Amniotic epithelial cell (primary cell): ENCODE measurements at regions not wholly inside any gene's neighbourhood (a gene's known extent, or its start where the extent isn't known, plus 50 kb on each side); places are given as distances from the start of the nearest gene placed in this dataset.
"Not testable (repeated sequence)": the region's sequence is repeated elsewhere in the genome, so short reads cannot be mapped to it uniquely, and the experiment has no call there.

Source experiments
- DNase-seq: peaks from one replicate; pipeline ENCODE4 v3.0.0-alpha.2; 2010; ENCODE audit warnings: low read depth

DNA sequence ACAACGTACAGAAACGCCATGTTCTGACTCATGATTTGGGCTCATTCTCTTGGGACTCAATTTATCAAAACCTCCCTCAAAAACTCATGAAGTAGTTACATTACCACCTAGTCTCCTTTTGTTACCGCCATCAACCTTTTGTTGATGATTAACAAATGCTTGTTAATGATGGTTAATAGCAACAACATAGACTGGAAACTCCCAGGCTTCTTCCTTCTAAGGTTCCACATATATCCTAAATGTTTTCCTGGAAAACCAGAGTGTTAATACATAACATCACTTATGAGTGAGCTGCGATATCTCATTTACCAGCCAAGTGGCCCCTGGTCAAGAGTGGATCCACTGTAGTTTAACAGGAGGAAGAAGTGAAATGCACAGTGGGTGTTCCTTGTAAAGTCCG is 176.3 kb downstream of the ERMARD start:
- no peak for DNase-seq

DNA sequence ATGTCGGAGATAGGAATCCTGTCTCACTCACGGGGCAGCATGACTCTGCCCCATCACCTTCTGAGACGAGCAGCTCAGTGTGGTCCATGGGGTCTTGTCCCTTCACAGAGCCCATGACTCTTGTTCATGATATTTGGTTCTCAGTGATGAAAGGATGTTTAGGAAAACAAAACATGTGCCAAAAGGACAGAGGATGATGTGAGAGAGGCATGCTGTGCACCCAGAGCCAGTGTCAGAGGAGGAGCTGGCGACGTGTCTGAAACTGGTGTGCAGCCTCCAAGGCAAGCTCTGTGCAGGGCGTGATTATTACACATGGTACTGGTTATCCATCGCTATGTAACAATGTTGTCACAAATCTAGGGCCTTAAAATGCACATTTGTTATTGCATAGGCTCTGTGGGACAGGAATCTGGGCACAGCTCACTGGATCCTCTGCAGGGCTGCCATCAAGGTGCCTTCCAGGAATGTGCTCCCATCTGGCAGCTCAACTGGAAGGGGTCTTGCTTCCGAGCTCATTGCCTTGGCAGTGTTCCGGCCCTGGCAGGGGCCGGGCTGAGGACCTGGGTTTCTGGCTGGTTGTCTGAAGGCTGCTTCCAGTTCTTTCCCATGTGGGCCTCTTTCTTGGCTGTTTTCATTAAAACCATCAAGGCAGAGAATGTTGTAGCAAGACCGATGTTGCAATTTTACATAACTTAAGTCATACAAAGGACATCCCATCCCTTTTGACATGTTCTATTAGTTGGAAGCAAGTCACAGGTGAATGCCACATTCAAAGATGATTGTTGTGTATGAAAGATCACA is 175.4 kb downstream of the ERMARD start:
- DNase-seq = no peak

DNA sequence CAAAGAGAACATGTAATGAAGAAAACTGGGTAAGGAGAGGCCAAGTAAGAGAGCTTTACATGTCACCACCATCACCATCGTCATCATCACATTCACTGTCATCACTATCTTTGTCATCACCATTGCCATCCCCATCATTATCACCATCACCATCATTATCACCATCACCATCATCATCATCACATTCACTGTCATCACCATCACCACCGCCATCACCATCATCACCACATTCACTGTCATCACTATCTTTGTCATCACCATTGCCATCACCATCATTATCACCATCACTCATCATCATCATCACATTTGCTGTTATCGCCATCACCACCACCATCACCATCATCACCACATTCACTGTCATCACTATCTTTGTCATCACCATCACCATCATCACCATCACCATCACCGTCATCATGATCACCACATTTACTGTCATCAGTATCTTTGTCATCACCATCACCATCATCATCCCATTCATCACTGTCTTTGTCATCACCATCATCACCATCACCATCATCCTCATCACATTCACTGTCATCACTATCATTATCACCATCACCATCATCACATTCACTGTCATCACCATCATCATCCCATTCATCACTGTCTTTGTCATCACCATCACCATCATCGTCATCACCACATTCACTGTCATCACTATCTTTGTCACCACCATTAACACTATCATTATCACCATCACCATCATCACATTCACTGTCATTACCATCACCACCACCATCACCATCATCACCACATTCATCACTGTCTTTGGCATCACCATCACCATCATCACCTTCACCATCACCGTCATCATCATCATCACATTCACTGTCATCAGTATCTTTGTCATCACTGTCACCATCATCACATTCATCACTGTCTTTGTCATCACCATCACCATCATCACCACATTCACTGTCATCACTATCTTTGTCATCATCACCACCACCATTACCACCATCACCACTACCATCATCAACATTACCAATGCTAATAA is 172.3 kb downstream of the ERMARD start:
- no peak for DNase-seq

DNA sequence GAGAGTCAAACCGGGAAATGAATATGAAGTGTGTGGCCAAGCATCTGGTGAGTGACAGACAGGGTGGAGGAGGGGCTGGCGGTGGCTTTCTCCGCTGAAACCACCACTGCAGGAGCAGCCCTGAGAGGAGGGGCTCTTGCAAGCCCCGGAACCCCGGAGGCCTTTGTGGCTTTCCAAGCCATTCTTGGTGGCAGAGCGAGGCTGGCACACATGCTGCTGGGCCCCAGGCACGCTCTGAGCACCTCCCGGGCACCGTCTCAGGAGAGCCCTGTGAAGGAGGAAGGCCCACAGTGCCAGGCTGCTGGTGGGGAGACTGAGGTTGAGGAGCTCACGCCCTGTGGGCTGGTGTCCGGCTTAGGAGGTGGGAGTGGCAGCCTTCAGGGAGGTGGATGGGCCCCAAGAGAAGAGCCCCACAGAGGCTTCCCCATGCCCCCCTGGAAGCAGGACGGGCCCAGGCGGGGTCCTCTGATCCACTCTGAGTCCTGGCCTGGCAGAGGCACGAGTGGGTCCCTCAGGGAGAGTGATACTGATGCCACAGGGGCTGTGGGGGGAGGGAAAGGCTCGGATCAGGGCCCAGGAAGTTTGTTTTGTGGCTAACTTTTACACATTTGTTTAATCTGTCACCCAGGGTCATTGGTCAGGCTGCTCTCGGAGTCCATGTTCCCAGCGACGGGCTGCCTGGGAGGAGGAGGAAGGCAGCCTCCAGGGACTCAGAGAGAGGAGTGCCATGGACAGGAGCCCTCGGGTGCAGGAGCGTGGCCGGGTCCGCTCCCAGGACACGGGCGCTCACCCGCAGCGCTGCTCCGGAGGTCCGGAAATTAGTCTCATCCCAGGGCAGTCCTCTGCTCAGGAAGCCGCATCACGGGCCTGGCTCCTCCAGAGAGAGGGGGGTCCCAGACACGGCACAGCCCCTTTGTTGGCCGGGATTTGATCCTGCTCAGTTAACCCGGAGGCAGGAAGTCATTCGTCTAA is 170.7 kb downstream of the ERMARD start:
- DNase-seq = no peak

DNA sequence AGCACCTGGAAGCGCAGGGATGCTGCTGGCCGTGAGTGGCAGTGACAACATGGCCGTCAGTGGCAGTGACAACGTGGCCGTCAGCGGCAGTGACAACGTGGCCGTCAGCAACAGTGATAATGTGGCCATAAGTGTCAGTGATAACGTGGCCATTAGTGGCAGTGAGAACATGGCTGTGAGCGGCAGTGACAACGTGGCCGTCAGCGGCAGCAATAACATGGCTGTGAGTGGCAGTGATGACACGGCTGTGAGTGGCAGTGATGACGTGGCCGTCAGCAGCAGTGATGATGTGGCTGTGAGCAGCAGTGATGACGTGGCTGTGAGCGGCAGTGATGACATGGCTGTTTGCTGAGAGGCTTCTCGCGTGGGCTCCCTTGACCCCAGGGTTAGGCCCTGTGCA is 169.8 kb downstream of the ERMARD start:
- no peak for DNase-seq

DNA sequence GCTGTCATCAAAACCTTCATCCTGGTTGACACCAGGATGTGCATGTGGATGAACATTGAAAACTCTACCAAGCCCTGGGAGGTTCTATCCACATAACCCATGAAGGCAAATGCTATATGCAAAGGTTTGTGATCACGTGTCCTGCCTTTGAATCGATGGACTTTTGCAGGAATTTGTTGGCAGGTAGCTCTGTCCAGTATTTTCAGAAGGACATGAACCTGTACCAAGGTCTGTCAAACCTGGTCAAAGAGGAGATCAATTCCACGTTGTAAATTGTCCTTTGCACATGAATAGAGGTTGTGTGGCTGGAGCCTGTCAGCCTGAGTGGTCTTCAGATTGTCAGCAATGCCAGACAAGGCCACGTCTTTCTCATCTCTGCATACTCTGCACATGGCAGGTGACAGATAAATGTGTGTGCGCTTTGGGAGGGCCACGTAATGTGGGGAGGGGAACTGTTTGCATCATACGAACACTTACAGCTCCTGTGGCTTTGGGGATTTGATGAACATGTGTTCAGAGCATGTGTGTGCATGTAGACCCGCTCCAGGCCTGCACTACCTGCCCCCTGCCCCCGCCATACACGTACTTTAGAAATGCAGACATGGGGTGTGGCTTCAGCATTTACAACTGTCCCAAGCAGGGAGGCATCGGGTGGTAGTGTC is 169.1 kb downstream of the ERMARD start:
- DNase-seq = no peak

DNA sequence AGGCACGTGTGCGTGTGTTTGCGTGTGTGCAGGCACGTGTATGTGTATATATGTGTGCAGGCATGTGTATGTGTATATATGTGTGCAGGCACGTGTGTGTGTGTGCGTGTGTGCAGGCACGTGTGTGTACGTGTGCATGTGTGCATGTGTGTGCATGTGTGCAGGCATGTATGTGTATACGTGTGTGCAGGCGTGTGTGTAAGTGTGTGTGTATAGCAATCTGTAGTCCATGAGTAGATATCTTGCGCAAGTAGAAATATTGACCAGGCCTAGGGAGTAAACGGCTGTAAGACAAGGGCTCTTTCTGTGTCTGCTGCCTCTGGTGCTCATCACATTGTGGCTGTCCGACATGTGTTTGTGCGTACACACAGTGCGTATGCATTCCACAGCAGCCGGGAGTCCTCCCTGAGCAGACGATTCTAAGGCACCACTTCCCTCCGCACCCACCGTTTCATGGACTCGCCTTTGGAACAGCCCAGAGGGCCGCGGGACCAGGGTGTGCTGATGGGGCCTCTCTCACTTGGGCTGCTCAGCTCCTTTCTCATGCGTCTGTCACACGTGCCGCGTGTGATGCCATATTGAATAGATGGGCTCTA is 167.6 kb downstream of the ERMARD start:
- DNase-seq = no peak

DNA sequence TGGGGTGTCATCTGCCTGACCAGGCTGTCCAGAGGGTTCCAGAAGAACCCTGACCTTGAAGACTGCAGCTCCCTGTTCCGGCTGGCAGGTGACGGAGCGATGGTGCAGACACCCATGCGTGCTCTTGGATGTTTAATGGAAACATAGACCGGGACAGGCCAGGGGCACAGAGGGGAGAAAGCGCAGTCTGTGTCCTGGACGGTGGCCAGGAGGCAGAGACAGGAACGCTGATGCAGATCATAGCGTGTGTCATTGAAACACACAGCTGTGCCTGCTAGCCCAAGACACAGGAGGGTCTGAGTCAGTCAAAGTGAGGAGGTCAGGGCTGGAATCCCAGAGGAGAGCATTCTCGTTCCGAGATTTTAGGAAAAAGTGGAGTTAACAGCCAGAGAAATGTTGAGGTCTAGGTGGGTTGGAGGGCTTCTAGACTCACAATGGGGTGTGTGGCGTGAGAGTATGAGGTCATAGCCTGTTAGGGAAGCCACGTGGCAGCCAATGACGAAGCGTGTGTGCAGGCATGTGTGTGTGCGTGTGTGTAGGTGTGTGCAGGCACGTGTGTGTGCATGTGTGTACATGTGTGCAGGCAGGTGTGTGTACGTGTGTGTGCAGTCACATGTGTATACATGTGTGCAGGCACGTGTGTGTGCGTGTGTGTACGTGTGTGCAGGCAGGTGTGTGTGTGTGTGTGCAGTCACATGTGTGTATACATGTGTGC is 167.0 kb downstream of the ERMARD start:
- no peak for DNase-seq

DNA sequence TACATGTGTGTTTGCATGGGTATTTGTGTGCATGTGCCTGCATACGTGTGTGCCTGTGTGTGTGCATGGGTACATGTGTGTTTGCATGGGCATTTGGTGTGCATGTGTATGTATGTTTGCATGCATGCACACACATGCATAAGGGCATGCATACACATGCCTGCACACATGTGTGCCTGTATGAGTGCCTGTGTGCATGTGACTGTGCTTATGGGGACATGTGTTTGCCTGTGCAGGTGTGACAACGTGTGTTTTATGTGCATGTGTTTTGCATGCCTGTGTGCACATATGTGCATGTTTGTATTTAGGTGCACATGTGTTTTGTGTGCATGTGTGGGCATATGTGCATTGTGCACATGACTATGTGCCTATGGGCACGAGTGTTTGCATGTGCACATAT is 165.7 kb downstream of the ERMARD start:
- DNase-seq = no peak

DNA sequence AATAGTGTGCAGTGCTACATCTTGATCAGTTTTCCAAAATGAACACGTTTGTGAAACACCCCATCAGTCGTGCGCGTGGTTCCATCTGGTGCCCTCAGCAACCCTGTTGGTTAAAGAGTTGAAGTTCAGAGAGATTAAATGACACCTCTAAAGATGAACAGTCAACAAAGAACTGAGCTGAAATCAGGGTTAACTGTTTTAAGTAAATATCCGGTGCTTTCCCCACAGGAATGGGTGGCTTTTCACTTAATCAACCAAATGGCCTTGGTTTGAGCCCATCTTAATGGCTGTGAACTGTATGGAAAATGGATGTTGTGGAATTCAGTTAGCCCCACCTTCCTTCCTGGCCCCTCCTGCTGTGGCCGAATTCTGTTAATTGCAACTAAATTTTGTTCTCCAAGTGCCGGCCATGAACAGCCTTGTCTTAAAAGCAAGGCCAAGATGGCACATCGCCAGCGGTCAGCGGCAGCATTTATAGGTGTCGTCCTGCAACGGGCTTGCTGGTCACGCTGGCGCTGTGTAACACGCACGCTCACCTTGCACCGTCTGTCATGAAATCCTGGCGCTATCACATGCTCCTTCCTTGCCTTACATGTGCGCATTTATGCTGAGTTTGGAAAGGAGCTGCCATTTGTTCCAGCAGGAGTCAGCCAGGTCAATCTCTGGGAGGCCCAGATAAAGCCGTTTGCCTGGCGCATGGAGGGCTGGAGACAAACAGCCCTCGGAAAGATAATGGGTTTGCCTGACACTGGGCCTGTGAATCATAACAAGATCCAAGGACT is 164.5 kb downstream of the ERMARD start:
- DNase-seq = no peak

DNA sequence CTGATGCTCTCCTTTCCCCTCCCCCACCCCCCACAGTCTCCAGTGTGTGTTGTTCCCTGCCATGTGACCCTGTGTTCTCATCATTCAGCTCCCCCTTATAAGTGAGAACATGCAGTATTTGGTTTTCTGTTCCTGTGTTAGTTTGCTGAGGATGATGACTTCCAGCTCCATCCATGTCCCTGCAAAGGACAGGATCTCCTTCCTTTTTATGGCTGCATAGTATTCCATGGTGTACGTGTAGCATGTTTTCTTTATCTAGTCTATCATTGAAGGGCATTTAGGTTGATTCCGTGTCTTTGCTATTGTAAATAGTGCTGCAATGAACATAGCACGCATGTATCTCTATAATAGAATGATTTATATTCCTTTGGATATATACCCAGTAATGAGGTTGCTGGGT is 162.3 kb downstream of the ERMARD start:
- DNase-seq = not testable (repeated sequence)

DNA sequence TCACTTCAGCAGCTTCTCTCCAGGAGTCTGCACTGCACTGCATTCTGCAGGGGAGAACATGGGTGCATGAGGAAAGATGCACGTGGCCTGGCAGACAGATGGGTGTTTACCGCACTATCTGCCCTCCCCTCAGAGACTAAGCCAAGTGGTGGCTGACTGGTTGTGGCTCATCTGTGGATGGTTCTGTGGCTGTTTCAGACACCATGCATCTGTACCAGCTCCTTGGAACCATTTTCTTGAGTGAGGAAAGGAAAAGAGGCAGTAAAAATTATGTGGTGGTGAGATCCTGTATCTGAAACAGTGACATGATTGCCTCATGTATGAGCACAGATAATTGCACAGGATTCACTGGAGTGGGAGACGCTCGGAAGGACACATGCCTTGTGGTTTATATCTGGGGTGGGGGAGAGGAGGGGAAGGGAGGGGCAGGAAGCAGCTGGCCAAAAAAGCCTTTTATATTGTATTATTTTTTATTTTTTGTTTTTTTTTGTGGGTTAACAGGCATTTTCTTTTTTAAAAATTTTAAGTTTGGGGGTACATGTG is 161.7 kb downstream of the ERMARD start:
- DNase-seq = no peak

DNA sequence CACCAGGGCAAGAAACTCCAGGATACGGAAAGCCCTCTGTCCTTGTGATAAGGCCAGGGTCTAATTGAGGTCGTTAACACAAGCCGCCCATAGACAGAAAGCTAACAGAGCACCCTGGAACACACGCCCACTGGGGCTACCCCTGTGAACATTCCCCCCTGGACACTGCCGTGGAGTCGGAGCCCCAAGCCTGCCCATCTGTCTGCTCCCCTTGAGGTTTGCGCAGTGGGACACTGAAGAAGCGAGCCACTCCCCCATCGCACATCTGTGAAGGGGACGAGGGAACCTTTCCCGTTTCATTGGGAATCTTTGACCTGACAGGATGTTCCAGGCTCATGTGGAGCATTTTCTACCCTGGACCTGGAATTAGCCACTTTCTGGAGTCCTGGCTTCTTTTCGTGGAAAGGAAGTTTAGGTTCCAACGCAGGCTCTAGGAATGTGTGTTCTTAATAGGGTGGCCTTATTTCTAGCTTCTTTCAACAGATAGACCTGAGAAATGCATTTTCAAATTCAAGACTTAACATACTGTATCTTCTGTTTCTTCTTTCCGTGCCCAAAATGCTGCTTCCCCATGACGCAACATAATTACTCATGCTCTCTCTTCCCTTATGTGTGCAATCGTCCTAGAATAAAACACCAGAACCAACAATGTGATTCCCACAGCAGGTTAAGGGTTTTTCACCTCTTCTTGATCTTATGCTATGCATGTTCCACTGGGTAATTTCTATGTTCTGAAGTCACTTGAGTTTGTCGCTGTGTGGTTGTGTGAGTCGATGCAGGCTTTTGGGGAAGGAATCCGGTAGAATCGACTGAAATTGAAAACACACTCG is 161.1 kb downstream of the ERMARD start:
- no peak for DNase-seq

DNA sequence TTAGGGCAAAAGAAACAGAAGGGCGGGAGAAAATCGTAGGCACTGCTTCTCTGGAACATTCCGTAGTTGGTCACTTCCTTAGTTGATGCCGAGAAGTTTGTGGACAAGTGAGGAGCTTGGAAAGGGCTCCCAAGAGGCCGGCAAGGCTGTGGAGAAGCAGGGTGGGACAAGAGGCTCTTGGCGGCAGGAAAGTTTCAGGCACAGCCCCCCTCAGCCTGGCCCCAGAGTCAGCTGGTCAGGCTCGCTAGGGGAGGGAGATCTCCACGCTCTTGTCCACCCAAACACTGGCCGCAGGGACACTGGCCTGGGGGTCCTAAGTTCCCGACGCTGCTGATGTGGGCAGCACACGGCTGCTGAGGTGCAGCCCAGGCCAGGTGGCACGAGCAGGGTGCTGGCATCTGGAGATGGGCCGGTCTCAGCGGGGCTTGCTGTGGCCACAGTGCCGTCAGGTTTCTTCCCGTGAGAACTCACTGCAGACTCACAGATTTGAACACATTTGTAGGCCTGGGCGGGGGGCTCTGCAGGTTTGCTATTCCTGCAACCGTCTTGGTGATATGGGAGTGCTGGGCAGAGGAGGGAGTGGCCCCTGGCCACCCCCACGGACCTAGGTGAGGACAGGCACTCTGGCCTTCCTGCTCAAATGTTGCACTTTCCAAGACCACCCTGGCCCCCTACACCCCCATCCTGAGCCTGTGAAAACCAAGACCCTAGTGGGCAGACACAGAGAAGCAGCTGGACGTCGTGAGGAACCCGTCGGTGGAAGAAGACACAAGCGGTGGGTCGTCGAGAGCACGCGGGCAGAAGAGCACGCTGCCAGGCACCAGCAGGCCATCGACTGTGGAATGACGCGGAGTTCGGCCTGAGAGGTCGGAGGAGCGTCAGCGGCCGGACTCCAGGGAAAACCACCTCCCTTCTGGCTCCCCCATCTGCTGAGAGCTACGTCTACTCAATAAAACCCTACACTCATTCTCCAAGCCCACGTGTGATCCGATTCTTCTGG is 160.1 kb downstream of the ERMARD start:
- DNase-seq = no peak

DNA sequence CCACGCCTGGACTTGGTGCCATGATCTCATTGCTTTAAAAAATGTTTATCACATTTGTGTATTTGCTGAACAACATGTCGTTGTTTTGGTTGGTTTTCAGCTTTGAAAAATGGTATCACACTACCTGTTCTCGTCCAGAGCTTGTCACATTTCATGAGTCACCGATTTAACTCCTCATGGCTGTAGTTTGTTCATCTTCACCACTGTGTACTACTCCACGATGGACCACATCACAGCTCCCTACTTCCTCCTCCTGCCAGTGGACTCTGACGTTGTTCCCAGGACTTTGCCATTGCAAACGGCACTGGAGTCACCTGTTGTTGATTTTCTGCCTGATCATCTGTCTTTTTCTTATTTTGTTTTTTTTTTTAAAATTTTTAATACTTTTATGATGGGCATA is 157.7 kb downstream of the ERMARD start:
- no peak for DNase-seq

DNA sequence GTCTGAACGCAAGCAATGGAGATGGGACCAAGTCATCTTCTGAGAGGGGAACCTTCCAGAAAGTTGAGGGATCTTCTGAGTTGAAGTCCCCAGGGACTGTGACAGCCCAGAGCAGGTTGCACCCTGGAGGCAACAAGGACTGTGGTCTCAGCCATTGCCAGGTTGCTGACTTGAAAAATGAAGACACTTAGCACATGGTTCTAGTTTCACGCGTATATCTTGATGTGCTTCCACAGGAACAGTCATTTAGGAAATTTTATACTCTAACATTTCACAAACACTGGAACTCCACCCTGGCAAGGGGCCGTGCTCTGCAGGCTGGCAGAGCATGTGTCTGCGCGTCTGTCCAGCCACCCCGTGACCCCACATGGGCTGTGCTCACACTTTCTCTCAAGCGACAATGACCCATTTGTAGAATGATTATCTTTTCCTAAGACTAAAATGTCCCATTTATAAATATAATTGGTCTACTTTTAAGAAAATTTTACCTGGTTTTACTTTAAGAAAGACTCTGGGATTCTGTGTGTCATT is 157.0 kb downstream of the ERMARD start:
- no peak for DNase-seq
